Adrenal gland (tissue), 9 donors: ENCODE measurements at regions not wholly inside any gene's neighbourhood (a gene's known extent, or its start where the extent isn't known, plus 50 kb on each side); places are given as distances from the start of the nearest gene placed in this dataset.
A peak's percentile ranks its signal among the peaks of the same experiment; 100 is the strongest.

ENCODE experiments used
- DNase-seq, 7 donors: peaks; one replicate each; pipeline ENCODE4 v3.0.0-alpha.2; 2019 to 2020
- H3K27ac ChIP-seq, 5 donors: fragments of 200-600 bp; sonication (generic) in 4 of 5; 1 replicate in 3 of 5; 2 replicates in 2 of 5; pipeline versions ENCODE4 v1.5.1 to v1.8.0; 2016 to 2020; ENCODE audit warnings: mild to moderate bottlenecking in 1 of 5
- H3K27me3 ChIP-seq: fragments of 200-600 bp; 2 replicates; pipeline ENCODE4 v1.8.0; 2021
- H3K36me3 ChIP-seq, 2 donors: fragments of 200-600 bp; replicated peaks in 1 of 2; 1 replicate in 1 of 2; 2 replicates in 1 of 2; pipeline versions ENCODE4 v1.5.1 to v1.8.0; 2018 to 2022
- H3K4me1 ChIP-seq, 2 donors: fragments of 200-600 bp; replicated peaks in 1 of 2; 1 replicate in 1 of 2; 2 replicates in 1 of 2; pipeline versions ENCODE4 v1.5.1 to v1.8.0; 2018 to 2021
- H3K4me3 ChIP-seq, 4 donors: fragments of 200-600 bp; sonication (generic) in 3 of 4; one replicate each; pipeline ENCODE4 v1.5.1; 2016 to 2018
- H3K9me3 ChIP-seq, 3 donors: fragments of 200-600 bp; sonication (generic) in 1 of 3; replicated peaks in 1 of 3; 1 replicate in 2 of 3; 2 replicates in 1 of 3; pipeline versions ENCODE4 v1.5.1 to v1.8.0; 2016 to 2021
- POLR2A ChIP-seq, 2 donors: fragments of 450-650 bp; IDR thresholded peaks; one replicate each; pipeline ENCODE4 v1.6.1; 2017; ENCODE audit warnings: antibody characterized with exemption in 2 of 2, mild to moderate bottlenecking in 2 of 2, moderate library complexity in 1 of 2
- whole genome bisulfite sequencing, 4 donors: extraction: QIAGEN DNeasy Blood & Tissue Kit in 2 of 4; methylation state at CpG; one replicate each; pipeline versions ENCODE4 v1.1.5 to v1.1.7; 2013 to 2017; 5-methylcytosine and 5-hydroxymethylcytosine counted together
- intact Hi-C, 2 donors: fragments of 100-400 bp; cut with DNase I; formaldehyde crosslinking; loops; one replicate each; pipeline versions ENCODE4 v1.14.1 to v1.15.0; 2022 to 2023
- TF ChIP-seq, protein P1 (sequence below), 6 experiments: fragments of 450-650 bp in 4 of 6; fragments of 200-600 bp in 2 of 6; sonication (generic) in 1 of 6; IDR thresholded peaks; 1 replicate in 5 of 6; 2 replicates in 1 of 6; pipeline versions ENCODE4 v1.5.1 to v1.8.0; 2016 to 2021; ENCODE audit warnings: antibody characterized with exemption in 6 of 6, mild to moderate bottlenecking in 2 of 6, moderate library complexity in 1 of 6
- donor health status: healthy with polysubstance abuse.
- donor health status: Bipolar disorder and iron deficiency.
- donor health status: DM: yes; HTN: yes; CAD: no.
- donor health status: DM: no; HTN: no; CAD: no.
- donor health status: DM: no; HTN: no; CAD: no.

DNA sequence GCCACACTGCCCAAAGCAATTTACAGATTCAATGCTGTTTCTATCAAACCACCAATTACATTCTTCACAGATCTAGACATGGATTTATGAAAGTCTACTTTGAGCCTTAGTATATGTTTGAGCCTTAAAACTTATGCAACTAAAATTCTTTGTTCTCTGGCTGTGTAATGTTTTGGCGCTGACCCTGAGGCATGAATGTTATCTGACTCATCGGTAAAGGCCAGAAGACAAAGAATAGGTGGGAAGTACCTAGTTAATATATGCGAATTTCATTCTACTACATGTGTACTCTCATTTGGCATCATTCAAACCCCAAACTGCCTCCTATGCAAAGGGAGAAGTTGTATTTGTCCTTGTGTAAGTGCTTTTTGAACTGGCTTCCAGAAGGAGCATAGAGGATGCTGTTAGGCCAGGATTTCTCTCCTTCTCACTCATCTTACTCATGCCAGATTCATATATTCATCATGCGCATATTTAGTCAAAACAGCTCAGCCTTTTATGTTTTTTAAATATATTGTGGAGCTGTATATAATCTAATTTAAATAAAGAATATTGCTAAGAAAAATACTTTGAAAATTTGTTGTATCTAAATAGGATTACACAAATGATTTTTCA, 204.2 kb downstream of the NFKBIZ start:
- no peaks in the 10 kb centered on the region for H3K9me3 ChIP-seq
- H3K27me3 ChIP-seq = no peaks in the 10 kb centered on the region
- no peak overlapping the region for H3K4me3 ChIP-seq
- WGBS, 4 donors = 45 to 62% (median 52%) methylated on average over 4 of the region's 4 CpGs
- DNase-seq = peak in 1 of 7 donors; percentile 17
- intact Hi-C loops = no loop called here
- H3K27ac ChIP-seq = no peak overlapping the region
- H3K36me3 ChIP-seq = no peaks in the 10 kb centered on the region
- no peak for TF ChIP-seq POLR2A (IDR thresholded peaks at IDR 0.05)
- TF ChIP-seq, protein P1, sequence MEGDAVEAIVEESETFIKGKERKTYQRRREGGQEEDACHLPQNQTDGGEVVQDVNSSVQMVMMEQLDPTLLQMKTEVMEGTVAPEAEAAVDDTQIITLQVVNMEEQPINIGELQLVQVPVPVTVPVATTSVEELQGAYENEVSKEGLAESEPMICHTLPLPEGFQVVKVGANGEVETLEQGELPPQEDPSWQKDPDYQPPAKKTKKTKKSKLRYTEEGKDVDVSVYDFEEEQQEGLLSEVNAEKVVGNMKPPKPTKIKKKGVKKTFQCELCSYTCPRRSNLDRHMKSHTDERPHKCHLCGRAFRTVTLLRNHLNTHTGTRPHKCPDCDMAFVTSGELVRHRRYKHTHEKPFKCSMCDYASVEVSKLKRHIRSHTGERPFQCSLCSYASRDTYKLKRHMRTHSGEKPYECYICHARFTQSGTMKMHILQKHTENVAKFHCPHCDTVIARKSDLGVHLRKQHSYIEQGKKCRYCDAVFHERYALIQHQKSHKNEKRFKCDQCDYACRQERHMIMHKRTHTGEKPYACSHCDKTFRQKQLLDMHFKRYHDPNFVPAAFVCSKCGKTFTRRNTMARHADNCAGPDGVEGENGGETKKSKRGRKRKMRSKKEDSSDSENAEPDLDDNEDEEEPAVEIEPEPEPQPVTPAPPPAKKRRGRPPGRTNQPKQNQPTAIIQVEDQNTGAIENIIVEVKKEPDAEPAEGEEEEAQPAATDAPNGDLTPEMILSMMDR (IDR thresholded peaks at IDR 0.05) = no peak
- H3K4me1 ChIP-seq = no peaks in the 10 kb centered on the region

DNA sequence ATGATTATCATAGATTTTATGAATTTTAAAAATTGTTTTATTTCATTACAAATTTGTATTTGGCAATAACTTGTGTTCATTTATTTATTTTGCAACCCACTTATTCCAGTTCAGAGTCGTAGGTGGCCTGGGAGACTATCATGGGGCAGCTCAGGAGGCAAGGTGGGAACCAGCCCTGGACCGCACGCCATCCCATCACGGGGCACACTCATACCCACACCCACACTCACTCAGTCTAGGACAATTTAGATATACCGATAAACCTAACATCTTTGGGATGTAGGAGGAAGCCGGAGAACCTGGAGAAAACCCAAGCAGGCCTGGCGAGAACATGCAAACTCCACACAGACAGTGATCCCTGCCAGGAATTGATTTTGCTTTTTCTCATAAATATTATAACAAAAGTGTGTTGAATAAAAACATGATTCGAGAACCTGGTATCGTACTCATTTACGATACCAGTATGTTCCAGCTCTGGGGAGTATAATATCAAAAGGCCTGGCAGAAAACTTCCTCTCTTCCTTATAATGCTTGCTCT, 205.3 kb downstream of the NFKBIZ start:
- intact Hi-C loops = no loop called here
- 60 to 84% (median 68%) methylated on average over 10 of the region's 10 CpGs for WGBS, 4 donors
- DNase-seq = no peak
- no peaks in the 10 kb centered on the region for H3K36me3 ChIP-seq
- H3K27me3 ChIP-seq = no peaks in the 10 kb centered on the region
- TF ChIP-seq POLR2A (IDR thresholded peaks at IDR 0.05) = no peak
- TF ChIP-seq, protein P1 (IDR thresholded peaks at IDR 0.05) = no peak
- no peaks in the 10 kb centered on the region for H3K4me1 ChIP-seq
- no peak overlapping the region for H3K27ac ChIP-seq
- H3K9me3 ChIP-seq = no peaks in the 10 kb centered on the region
- H3K4me3 ChIP-seq = no peak overlapping the region

DNA sequence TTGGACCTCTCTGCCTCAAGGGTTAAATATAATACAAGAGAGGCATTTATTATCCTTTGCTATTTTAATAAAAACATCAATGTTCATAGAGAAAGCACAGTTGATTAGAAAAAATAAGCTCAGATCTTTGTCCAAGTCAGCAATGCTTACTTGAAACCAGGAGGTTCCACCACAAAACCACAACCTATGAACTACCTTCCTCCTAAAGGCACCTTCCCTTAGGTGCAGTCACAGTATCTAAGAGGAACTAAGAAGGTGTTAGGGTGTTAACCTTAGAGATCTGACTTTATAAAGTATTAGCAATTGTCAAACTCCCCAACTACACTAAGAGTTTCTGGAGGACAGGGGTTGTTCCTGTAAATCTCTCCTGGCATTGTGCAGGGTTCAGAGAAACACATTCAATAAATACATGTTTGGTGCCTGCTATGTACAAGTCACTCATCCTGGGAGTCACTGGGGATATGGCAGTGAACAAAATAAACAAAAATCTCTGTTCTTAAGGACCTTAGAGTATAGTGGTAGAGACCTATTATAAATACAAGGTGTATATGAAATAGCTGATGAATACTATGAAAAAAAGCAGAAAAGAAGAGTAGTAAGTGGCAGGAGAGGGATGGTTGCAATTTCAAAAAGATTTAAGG, 208.6 kb downstream of the NFKBIZ start:
- no peak for DNase-seq
- Histone ChIP-seq H3K4me3 (no peak overlapping the region), H3K27ac (no peak overlapping the region), H3K4me1 (no peaks in the 10 kb centered on the region), H3K27me3 (no peaks in the 10 kb centered on the region), H3K36me3 (no peaks in the 10 kb centered on the region), H3K9me3 (no peaks in the 10 kb centered on the region)
- intact Hi-C loops = no loop called here
- no peak for TF ChIP-seq POLR2A (IDR thresholded peaks at IDR 0.05)
- TF ChIP-seq, protein P1 (IDR thresholded peaks at IDR 0.05) = no peak

DNA sequence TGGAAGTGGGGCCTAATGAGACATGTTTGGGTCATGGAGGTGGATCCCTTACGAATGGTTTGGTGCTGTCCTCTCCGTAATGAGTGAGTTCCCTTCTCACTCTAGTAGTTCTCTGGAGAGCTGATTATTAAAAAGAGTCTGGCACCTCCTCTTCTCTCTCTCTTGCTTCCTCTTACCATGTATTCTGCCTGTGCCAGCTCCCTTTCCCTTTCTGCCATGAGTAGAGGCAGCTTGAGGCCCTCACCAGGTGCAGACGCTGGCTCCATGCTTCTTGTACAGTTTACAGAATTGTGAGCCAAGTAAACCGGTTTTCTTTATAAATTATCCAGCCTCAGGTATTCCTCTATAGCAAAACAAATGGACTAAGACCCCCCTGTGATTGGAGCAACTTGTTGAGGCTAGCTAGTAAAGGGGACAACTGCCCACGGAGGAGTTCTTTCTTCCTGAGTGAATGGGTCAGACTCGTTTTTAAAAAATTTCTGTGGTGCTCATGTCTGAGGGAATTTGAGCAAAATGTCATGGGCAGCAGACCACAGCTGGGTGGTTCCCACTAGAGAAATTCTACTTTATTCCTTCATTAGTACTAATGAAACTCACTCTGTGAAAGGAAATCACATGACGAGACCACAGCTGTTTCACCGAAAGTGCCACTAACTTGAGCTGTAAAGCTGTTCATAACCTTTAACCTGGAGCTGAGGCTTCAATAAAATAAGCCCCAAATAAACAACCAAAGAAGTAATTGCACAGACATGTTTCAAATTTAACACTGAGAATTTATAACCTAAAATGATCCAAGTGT, 210.0 kb downstream of the NFKBIZ start:
- no peaks in the 10 kb centered on the region for H3K9me3 ChIP-seq
- no peaks in the 10 kb centered on the region for H3K36me3 ChIP-seq
- no peak for TF ChIP-seq POLR2A (IDR thresholded peaks at IDR 0.05)
- TF ChIP-seq, protein P1 (IDR thresholded peaks at IDR 0.05) = no peak
- no peaks in the 10 kb centered on the region for H3K4me1 ChIP-seq
- intact Hi-C loops = no loop called here
- H3K4me3 ChIP-seq = no peak overlapping the region
- H3K27ac ChIP-seq = no peak overlapping the region
- H3K27me3 ChIP-seq = no peaks in the 10 kb centered on the region
- WGBS, 4 donors = 80 to 91% (median 88%) methylated on average over 8 of the region's 8 CpGs
- DNase-seq = no peak
